T-helper 2 cell treated with Interferon-gamma antibody and Interleukin-4, amounts not matched to agents 5 μg/mL and 100 μg/mL, for 36 hours (primary cell): ENCODE measurements at regions not wholly inside any gene's neighbourhood (a gene's known extent, or its start where the extent isn't known, plus 50 kb on each side); places are given as distances from the start of the nearest gene placed in this dataset.

Experiments
- DNase-seq: peaks from one replicate; pipeline ENCODE4 v3.0.0; 2021; ENCODE audit warnings: low spot score
- H3K27ac Mint-ChIP-seq: one replicate; pipeline ENCODE4 v1.8.0; 2021; ENCODE audit warnings: mild to moderate bottlenecking, mixed read lengths
- H3K27me3 Mint-ChIP-seq: one replicate; pipeline ENCODE4 v1.8.0; 2021; ENCODE audit warnings: low read depth, mixed read lengths
- H3K36me3 Mint-ChIP-seq: one replicate; pipeline ENCODE4 v1.8.0; 2021; ENCODE audit warnings: low read depth, mixed read lengths
- H3K4me1 Mint-ChIP-seq: one replicate; pipeline ENCODE4 v1.8.0; 2021; ENCODE audit warnings: low read depth, mixed read lengths
- H3K4me3 Mint-ChIP-seq: one replicate; pipeline ENCODE4 v1.8.0; 2022; ENCODE audit warnings: mild to moderate bottlenecking, moderate library complexity, mixed read lengths
- H3K9me3 Mint-ChIP-seq: one replicate; pipeline ENCODE4 v1.8.0; 2021; ENCODE audit warnings: mixed read lengths

GRCh38 chr2:60079562-60079961 lies 473.9 kb downstream of the BCL11A start:
- H3K4me3 Mint-ChIP-seq: no peak overlapping the region
- H3K36me3 Mint-ChIP-seq: no peaks in the 10 kb centered on the region
- H3K27ac Mint-ChIP-seq: no peak overlapping the region
- peaks cover 3% of the 10 kb centered on the region for H3K9me3 Mint-ChIP-seq
- no peaks in the 10 kb centered on the region for H3K27me3 Mint-ChIP-seq
- no peak for DNase-seq
- H3K4me1 Mint-ChIP-seq: no peaks in the 10 kb centered on the region

GRCh38 chr2:60075048-60075447 lies 478.4 kb downstream of the BCL11A start:
- Mint-ChIP-seq H3K4me1 (no peaks in the 10 kb centered on the region), H3K9me3 (no peaks in the 10 kb centered on the region)
- no peak for DNase-seq

DNA sequence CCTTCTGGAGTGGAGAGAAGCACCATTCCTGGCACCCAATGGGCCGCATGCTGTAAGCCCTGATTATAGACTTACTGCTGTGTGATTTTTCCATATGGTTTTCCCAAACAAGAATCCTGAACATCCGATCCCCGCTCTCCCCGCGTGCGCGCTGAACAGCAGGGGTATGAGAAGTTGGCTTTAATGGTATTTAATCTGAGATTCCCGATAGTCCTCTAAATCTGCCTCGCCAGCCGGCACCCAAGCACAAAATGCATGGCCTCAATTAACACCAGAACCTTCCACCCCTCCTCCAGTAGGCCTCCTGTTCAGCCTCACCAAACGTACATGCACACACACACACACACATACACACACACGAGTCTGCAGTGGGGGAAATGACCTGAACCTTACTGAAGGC lies 480.3 kb downstream of the BCL11A start:
- no peak overlapping the region for H3K27ac Mint-ChIP-seq
- H3K4me3 Mint-ChIP-seq: no peak overlapping the region
- no peaks in the 10 kb centered on the region for H3K36me3 Mint-ChIP-seq
- no peaks in the 10 kb centered on the region for H3K4me1 Mint-ChIP-seq
- DNase-seq: no peak
- no peaks in the 10 kb centered on the region for H3K9me3 Mint-ChIP-seq
- H3K27me3 Mint-ChIP-seq: no peaks in the 10 kb centered on the region

More at GRCh38 chr2:60075048-60075447, 478.4 kb downstream of the BCL11A start:
- H3K27ac Mint-ChIP-seq: no peak overlapping the region
- no peak overlapping the region for H3K4me3 Mint-ChIP-seq
- H3K27me3 Mint-ChIP-seq: no peaks in the 10 kb centered on the region
- H3K36me3 Mint-ChIP-seq: no peaks in the 10 kb centered on the region

GRCh38 chr2:60072609-60073008 lies 480.8 kb downstream of the BCL11A start:
- no peak overlapping the region for H3K4me3 Mint-ChIP-seq
- no peaks in the 10 kb centered on the region for H3K27me3 Mint-ChIP-seq
- H3K36me3 Mint-ChIP-seq: no peaks in the 10 kb centered on the region
- H3K9me3 Mint-ChIP-seq: no peaks in the 10 kb centered on the region
- no peaks in the 10 kb centered on the region for H3K4me1 Mint-ChIP-seq
- no peak overlapping the region for H3K27ac Mint-ChIP-seq
- no peak for DNase-seq

GRCh38 chr2:60071490-60071831 lies 482.0 kb downstream of the BCL11A start:
- Mint-ChIP-seq H3K27ac (no peak overlapping the region), H3K27me3 (no peaks in the 10 kb centered on the region), H3K4me3 (no peak overlapping the region), H3K36me3 (no peaks in the 10 kb centered on the region), H3K9me3 (no peaks in the 10 kb centered on the region), H3K4me1 (no peaks in the 10 kb centered on the region)
- DNase-seq: no peak

- H3K4me1 Mint-ChIP-seq: no peaks in the 10 kb centered on the region
- no peaks in the 10 kb centered on the region for H3K36me3 Mint-ChIP-seq
- no peaks in the 10 kb centered on the region for H3K9me3 Mint-ChIP-seq
- no peaks in the 10 kb centered on the region for H3K27me3 Mint-ChIP-seq
- H3K4me3 Mint-ChIP-seq: no peak overlapping the region
- no peak overlapping the region for H3K27ac Mint-ChIP-seq
- no peak for DNase-seq
These were observed 482.5 kb downstream of the BCL11A start for GRCh38 chr2:60070736-60071489.

DNA sequence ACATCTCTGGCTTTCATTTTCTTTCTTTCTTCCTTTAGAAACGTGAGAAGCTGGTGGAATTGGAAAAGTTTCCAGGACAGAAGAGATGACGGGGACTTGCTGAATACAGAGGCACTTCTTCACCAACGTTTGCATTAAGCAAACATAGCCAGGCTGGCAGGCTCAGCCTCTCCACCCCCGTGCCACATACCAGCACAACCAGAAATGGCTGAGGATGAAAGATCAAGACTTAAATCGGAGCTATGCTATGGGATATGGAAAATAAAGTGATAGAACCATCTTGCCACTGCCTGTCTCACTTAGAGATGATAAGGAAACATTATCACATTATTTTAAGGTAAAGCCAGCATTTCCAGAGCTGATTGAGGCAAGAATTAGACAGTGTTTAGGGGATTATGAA lies 483.3 kb downstream of the BCL11A start:
- Mint-ChIP-seq H3K27me3 (no peaks in the 10 kb centered on the region), H3K27ac (no peak overlapping the region), H3K4me1 (no peaks in the 10 kb centered on the region), H3K36me3 (no peaks in the 10 kb centered on the region), H3K4me3 (no peak overlapping the region), H3K9me3 (no peaks in the 10 kb centered on the region)
- no peak for DNase-seq

DNA sequence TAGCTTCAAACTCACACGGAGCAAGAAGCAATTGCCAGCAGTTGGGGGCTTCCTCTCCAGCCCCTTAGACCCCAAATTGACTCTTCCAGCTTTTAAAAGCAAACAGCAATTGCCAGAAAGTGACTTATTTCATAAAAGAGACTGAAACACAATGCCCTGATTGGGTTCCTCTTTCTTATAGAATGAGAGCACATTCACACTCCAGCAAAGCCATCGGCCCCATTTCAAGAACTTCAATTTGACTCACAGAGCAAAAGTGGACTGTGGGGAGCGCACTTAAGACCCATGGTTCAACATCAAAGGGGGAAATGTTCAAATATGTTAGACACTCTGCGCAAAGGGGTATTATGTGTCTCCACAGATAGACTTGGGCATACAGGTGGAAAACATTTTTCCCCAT lies 484.7 kb downstream of the BCL11A start:
- Mint-ChIP-seq H3K36me3 (no peaks in the 10 kb centered on the region), H3K4me1 (no peaks in the 10 kb centered on the region), H3K9me3 (no peaks in the 10 kb centered on the region), H3K27me3 (no peaks in the 10 kb centered on the region), H3K4me3 (no peak overlapping the region), H3K27ac (no peak overlapping the region)
- no peak for DNase-seq

GRCh38 chr2:60067006-60067405 lies 486.4 kb downstream of the BCL11A start:
- no peaks in the 10 kb centered on the region for H3K27me3 Mint-ChIP-seq
- H3K4me3 Mint-ChIP-seq: no peak overlapping the region
- no peak overlapping the region for H3K27ac Mint-ChIP-seq
- H3K4me1 Mint-ChIP-seq: no peaks in the 10 kb centered on the region
- no peak for DNase-seq
- H3K9me3 Mint-ChIP-seq: no peaks in the 10 kb centered on the region
- no peaks in the 10 kb centered on the region for H3K36me3 Mint-ChIP-seq

GRCh38 chr2:60066096-60066839 lies 487.2 kb downstream of the BCL11A start:
- DNase-seq: no peak

GRCh38 chr2:60064687-60065389 lies 488.6 kb downstream of the BCL11A start:
- Mint-ChIP-seq H3K4me3 (no peak overlapping the region), H3K9me3 (no peaks in the 10 kb centered on the region), H3K4me1 (no peaks in the 10 kb centered on the region), H3K27me3 (no peaks in the 10 kb centered on the region), H3K27ac (no peak overlapping the region), H3K36me3 (no peaks in the 10 kb centered on the region)
- DNase-seq: no peak

More at GRCh38 chr2:60066096-60066839, 487.2 kb downstream of the BCL11A start:
- Mint-ChIP-seq H3K36me3 (no peaks in the 10 kb centered on the region), H3K4me3 (no peak overlapping the region), H3K27me3 (no peaks in the 10 kb centered on the region), H3K9me3 (no peaks in the 10 kb centered on the region), H3K27ac (no peak overlapping the region), H3K4me1 (no peaks in the 10 kb centered on the region)

GRCh38 chr2:60058781-60059180 lies 494.7 kb downstream of the BCL11A start:
- Mint-ChIP-seq H3K27ac (no peak overlapping the region), H3K9me3 (no peaks in the 10 kb centered on the region), H3K36me3 (no peaks in the 10 kb centered on the region), H3K4me3 (no peak overlapping the region), H3K27me3 (no peaks in the 10 kb centered on the region), H3K4me1 (no peaks in the 10 kb centered on the region)
- DNase-seq: no peak

- Mint-ChIP-seq H3K36me3 (no peaks in the 10 kb centered on the region), H3K27ac (no peak overlapping the region), H3K4me1 (no peaks in the 10 kb centered on the region), H3K27me3 (no peaks in the 10 kb centered on the region), H3K4me3 (no peak overlapping the region), H3K9me3 (no peaks in the 10 kb centered on the region)
- DNase-seq: no peak
These were observed 498.7 kb downstream of the BCL11A start for GRCh38 chr2:60054571-60055340.

DNA sequence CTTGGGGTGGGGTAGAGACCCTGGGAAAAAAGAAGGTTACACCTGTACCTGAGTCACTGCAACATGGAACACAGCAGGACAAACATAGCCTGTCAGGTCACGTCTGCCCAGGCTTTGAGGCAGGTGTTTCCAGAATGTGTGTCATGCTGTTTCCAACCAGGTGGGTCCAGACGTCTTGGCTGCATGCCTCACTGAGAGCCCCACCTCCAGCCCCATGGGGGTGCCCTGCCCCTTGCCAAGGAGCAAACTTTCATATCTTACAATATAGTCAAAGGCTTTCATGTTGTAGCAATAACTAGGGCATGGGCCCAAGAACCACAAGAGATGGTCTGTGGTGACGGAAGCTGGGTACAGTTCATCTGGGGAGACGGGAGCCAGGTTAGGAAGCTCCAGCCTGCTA lies 499.7 kb downstream of the BCL11A start:
- Mint-ChIP-seq H3K9me3 (no peaks in the 10 kb centered on the region), H3K36me3 (no peaks in the 10 kb centered on the region), H3K4me3 (no peak overlapping the region), H3K4me1 (no peaks in the 10 kb centered on the region), H3K27ac (no peak overlapping the region), H3K27me3 (no peaks in the 10 kb centered on the region)
- no peak for DNase-seq
